ENCODE measurements at regions not wholly inside any gene's neighbourhood (a gene's known extent, or its start where the extent isn't known, plus 50 kb on each side); places are given as distances from the start of the nearest gene placed in this dataset.

DNA sequence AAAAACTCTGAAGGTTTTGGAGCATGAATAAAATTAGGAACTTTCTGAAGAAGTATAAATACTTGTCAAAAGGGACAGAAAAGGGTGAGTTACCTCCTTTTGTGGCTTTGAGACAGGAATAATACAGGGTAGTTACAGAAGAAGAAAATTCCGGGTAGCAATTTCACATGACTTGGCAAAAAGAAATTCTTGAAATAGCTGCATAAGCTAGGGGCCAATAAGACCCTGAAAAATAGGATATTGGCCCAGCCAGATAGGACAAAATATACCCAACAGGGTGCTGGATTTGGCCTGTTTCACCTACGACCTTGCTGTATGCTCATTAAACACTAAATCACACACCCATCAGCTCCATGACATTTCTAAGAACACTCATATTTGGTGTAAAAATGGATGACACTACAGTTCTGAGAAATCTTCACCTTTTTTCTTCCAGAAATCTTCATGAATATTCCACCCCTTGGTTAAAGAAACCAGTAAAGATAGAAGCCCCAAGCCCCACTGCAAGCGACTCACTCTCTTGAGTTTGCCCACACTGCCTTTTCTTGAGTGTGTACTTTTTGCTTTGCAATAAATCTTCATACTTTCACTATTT, 362.7 kb downstream of the SEMA3D start:
- H3K4me1 ChIP-seq (ENCODE audit: low read length): no peaks in the 10 kb centered on the region
- no peaks in the 10 kb centered on the region for H3K9me2 ChIP-seq (replicated peaks; ENCODE audit: insufficient read depth, low read length)
- no peaks in the 10 kb centered on the region for H3K9me3 ChIP-seq (replicated peaks; ENCODE audit: insufficient read depth, low read length)
- TF ChIP-seq, protein P1, sequence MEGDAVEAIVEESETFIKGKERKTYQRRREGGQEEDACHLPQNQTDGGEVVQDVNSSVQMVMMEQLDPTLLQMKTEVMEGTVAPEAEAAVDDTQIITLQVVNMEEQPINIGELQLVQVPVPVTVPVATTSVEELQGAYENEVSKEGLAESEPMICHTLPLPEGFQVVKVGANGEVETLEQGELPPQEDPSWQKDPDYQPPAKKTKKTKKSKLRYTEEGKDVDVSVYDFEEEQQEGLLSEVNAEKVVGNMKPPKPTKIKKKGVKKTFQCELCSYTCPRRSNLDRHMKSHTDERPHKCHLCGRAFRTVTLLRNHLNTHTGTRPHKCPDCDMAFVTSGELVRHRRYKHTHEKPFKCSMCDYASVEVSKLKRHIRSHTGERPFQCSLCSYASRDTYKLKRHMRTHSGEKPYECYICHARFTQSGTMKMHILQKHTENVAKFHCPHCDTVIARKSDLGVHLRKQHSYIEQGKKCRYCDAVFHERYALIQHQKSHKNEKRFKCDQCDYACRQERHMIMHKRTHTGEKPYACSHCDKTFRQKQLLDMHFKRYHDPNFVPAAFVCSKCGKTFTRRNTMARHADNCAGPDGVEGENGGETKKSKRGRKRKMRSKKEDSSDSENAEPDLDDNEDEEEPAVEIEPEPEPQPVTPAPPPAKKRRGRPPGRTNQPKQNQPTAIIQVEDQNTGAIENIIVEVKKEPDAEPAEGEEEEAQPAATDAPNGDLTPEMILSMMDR (IDR thresholded peaks at IDR 0.05; ENCODE audit: low read length): no peak
- TF ChIP-seq EZH2phosphoT487 (IDR thresholded peaks at IDR 0.05; ENCODE audit: low read length): no peak
- no peak for TF ChIP-seq EZH2 (optimal IDR thresholded peaks at IDR 0.05; ENCODE audit: low read depth, low read length)
- H2AFZ ChIP-seq (ENCODE audit: low read length): no peak overlapping the region
- H3K4me2 ChIP-seq (ENCODE audit: low read depth, low read length): no peak overlapping the region
- H3K27me3 ChIP-seq (replicated peaks; ENCODE audit: insufficient read depth, low read length): no peaks in the 10 kb centered on the region
- no peaks in the 10 kb centered on the region for H3K79me2 ChIP-seq (ENCODE audit: low read length)
- H3K27ac ChIP-seq (ENCODE audit: low read length): no peak overlapping the region
- DNase-seq: no peak
- H3K4me3 ChIP-seq (ENCODE audit: low read length): no peak overlapping the region
- no peak overlapping the region for H3K9ac ChIP-seq (ENCODE audit: low read length)
- no peaks in the 10 kb centered on the region for H3F3A ChIP-seq (ENCODE audit: insufficient read depth, low read length)
- no peaks in the 10 kb centered on the region for H3K36me3 ChIP-seq (replicated peaks; ENCODE audit: insufficient read depth, low read length)
- no peaks in the 10 kb centered on the region for H4K20me1 ChIP-seq (ENCODE audit: insufficient read depth, low read length)

DNA sequence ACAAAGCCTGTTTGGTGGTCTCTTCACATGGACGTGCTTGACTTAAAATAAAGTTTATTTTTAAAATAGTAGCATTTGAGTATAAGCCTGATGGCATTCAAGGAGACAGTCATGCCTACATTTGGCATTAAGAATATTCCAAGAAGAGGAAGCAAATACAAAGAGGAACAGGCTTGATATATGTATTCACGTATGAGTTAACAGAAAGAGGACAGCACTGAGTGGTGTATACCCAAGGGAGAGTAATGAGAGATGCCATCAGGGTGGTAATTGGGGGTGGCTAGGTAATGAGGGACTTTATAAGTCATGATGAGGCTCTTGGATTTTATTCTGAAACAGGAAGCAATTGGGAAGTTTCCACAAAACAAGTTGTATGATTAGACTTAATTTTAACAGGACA, 363.3 kb downstream of the SEMA3D start:
- Histone ChIP-seq H3K27me3 (replicated peaks; ENCODE audit: insufficient read depth, low read length) (no peaks in the 10 kb centered on the region), H3K79me2 (ENCODE audit: low read length) (no peaks in the 10 kb centered on the region), H3K4me1 (ENCODE audit: low read length) (no peaks in the 10 kb centered on the region), H3K4me3 (ENCODE audit: low read length) (no peak overlapping the region), H3K9me3 (replicated peaks; ENCODE audit: insufficient read depth, low read length) (no peaks in the 10 kb centered on the region), H3F3A (ENCODE audit: insufficient read depth, low read length) (no peaks in the 10 kb centered on the region), H4K20me1 (ENCODE audit: insufficient read depth, low read length) (no peaks in the 10 kb centered on the region), H3K4me2 (ENCODE audit: low read depth, low read length) (no peak overlapping the region), H3K9me2 (replicated peaks; ENCODE audit: insufficient read depth, low read length) (no peaks in the 10 kb centered on the region), H3K27ac (ENCODE audit: low read length) (no peak overlapping the region), H2AFZ (ENCODE audit: low read length) (no peak overlapping the region), H3K36me3 (replicated peaks; ENCODE audit: insufficient read depth, low read length) (no peaks in the 10 kb centered on the region), H3K9ac (ENCODE audit: low read length) (no peak overlapping the region)
- no peak for TF ChIP-seq EZH2 (optimal IDR thresholded peaks at IDR 0.05; ENCODE audit: low read depth, low read length)
- no peak for DNase-seq

DNA sequence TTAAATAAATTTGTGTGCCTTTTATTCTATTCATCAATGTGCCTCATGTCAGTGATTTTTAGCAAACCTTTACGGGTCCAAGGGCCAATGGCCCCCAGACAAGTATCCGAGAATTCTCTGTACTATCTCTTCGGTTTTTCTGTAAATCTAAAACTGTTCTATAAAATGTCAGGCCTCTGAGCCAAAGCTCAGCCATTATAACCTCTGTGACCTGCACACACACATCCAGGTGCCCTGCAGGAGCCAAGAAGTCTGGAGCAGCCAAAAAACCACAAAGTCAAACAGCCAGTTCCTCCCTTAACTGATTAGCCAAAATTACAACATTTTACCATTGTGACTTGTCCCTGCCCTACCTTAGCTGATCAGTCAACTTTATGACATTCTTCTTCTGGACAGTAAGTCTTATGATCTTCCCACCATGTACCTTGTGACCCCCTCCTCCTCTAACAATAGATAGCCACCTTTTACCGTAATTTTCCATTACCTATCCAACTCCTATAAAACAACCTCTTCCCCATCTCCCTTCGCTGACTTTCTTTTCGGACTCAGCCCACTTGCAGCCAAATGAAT, 363.8 kb downstream of the SEMA3D start:
- no peak overlapping the region for H2AFZ ChIP-seq (ENCODE audit: low read length)
- no peaks in the 10 kb centered on the region for H3K4me1 ChIP-seq (ENCODE audit: low read length)
- no peaks in the 10 kb centered on the region for H4K20me1 ChIP-seq (ENCODE audit: insufficient read depth, low read length)
- no peaks in the 10 kb centered on the region for H3F3A ChIP-seq (ENCODE audit: insufficient read depth, low read length)
- H3K9me3 ChIP-seq (replicated peaks; ENCODE audit: insufficient read depth, low read length): no peaks in the 10 kb centered on the region
- no peak overlapping the region for H3K9ac ChIP-seq (ENCODE audit: low read length)
- no peak overlapping the region for H3K27ac ChIP-seq (ENCODE audit: low read length)
- H3K79me2 ChIP-seq (ENCODE audit: low read length): no peaks in the 10 kb centered on the region
- H3K4me3 ChIP-seq (ENCODE audit: low read length): no peak overlapping the region
- H3K27me3 ChIP-seq (replicated peaks; ENCODE audit: insufficient read depth, low read length): no peaks in the 10 kb centered on the region
- no peaks in the 10 kb centered on the region for H3K9me2 ChIP-seq (replicated peaks; ENCODE audit: insufficient read depth, low read length)
- TF ChIP-seq, protein P1 (IDR thresholded peaks at IDR 0.05; ENCODE audit: low read length): no peak
- TF ChIP-seq EZH2phosphoT487 (IDR thresholded peaks at IDR 0.05; ENCODE audit: low read length): no peak
- TF ChIP-seq EZH2 (optimal IDR thresholded peaks at IDR 0.05; ENCODE audit: low read depth, low read length): no peak
- no peaks in the 10 kb centered on the region for H3K36me3 ChIP-seq (replicated peaks; ENCODE audit: insufficient read depth, low read length)
- no peak for DNase-seq
- no peak overlapping the region for H3K4me2 ChIP-seq (ENCODE audit: low read depth, low read length)

Measured in MM.1S (cell line).